IgD-negative memory B cell (primary cell): ENCODE measurements at regions not wholly inside any gene's neighbourhood (a gene's known extent, or its start where the extent isn't known, plus 50 kb on each side); places are given as distances from the start of the nearest gene placed in this dataset.
"Not testable (repeated sequence)": the region's sequence is repeated elsewhere in the genome, so short reads cannot be mapped to it uniquely, and the experiment has no call there.

Experiments used
- H3K27ac Mint-ChIP-seq, 3 donors: one replicate each; pipeline ENCODE4 v1.8.0; 2020 to 2022; ENCODE audit warnings: mild to moderate bottlenecking in 3 of 3, mixed read lengths in 3 of 3, moderate library complexity in 1 of 3
- H3K27me3 Mint-ChIP-seq: one replicate; pipeline ENCODE4 v1.8.0; 2021; ENCODE audit warnings: mixed read lengths
- H3K36me3 Mint-ChIP-seq: one replicate; pipeline ENCODE4 v1.8.0; 2020; ENCODE audit warnings: mild to moderate bottlenecking, mixed read lengths
- H3K4me1 Mint-ChIP-seq, 3 donors: one replicate each; pipeline ENCODE4 v1.8.0; 2020 to 2022; ENCODE audit warnings: mixed read lengths in 3 of 3, mild to moderate bottlenecking in 1 of 3
- H3K4me3 Mint-ChIP-seq, 4 donors: one replicate each; pipeline ENCODE4 v1.8.0; 2020 to 2022; ENCODE audit warnings: mild to moderate bottlenecking in 4 of 4, mixed read lengths in 4 of 4, moderate library complexity in 3 of 4
- H3K9me3 Mint-ChIP-seq, 3 donors: one replicate each; pipeline ENCODE4 v1.8.0; 2020 to 2021; ENCODE audit warnings: mixed read lengths in 3 of 3, mild to moderate bottlenecking in 1 of 3

- not testable (repeated sequence) for H3K4me3 Mint-ChIP-seq, H3K36me3 Mint-ChIP-seq
Measured at GRCh38 chr13:83101574-83102247, 780.6 kb downstream of the SLITRK1 start.

GRCh38 chr13:83100237-83100636 is 782.0 kb downstream of the SLITRK1 start:
- Mint-ChIP-seq H3K36me3 (no peaks in the 10 kb centered on the region), H3K27ac (peak overlapping the region in 1 of 3 donors; percentile 53), H3K27me3 (no peaks in the 10 kb centered on the region), H3K9me3 (peaks cover 2 to 12% (median 4%) of the 10 kb centered on the region in 3 donors), H3K4me1 (no peaks in the 10 kb centered on the region), H3K4me3 (no peak overlapping the region)

More at GRCh38 chr13:83101574-83102247, 780.6 kb downstream of the SLITRK1 start:
- not testable (repeated sequence) for H3K27ac Mint-ChIP-seq, H3K4me1 Mint-ChIP-seq, H3K27me3 Mint-ChIP-seq
- H3K9me3 Mint-ChIP-seq = peaks cover 0 to 18% (median 4%) of the 10 kb centered on the region in 3 donors

GRCh38 chr13:83088858-83089257 is 793.4 kb downstream of the SLITRK1 start:
- Mint-ChIP-seq H3K27ac (no peak overlapping the region), H3K27me3 (no peaks in the 10 kb centered on the region), H3K9me3 (peaks cover 4 to 17% (median 7%) of the 10 kb centered on the region in 3 donors), H3K36me3 (peaks cover 2% of the 10 kb centered on the region), H3K4me1 (no peaks in the 10 kb centered on the region), H3K4me3 (no peak overlapping the region)

- H3K4me1 Mint-ChIP-seq = no peaks in the 10 kb centered on the region
- no peak overlapping the region for H3K27ac Mint-ChIP-seq
- H3K4me3 Mint-ChIP-seq = no peak overlapping the region
- peaks cover 4 to 23% (median 8%) of the 10 kb centered on the region in 3 donors for H3K9me3 Mint-ChIP-seq
- no peaks in the 10 kb centered on the region for H3K27me3 Mint-ChIP-seq
- H3K36me3 Mint-ChIP-seq = peaks cover 2% of the 10 kb centered on the region
Measured at GRCh38 chr13:83086948-83087347, 795.3 kb downstream of the SLITRK1 start.

- no peaks in the 10 kb centered on the region for H3K27me3 Mint-ChIP-seq
- H3K4me3 Mint-ChIP-seq = no peak overlapping the region
- peaks cover 2% of the 10 kb centered on the region for H3K36me3 Mint-ChIP-seq
- H3K27ac Mint-ChIP-seq = no peak overlapping the region
- peaks cover 3 to 25% (median 6%) of the 10 kb centered on the region in 3 donors for H3K9me3 Mint-ChIP-seq
- H3K4me1 Mint-ChIP-seq = no peaks in the 10 kb centered on the region
Measured at GRCh38 chr13:83086088-83086487, 796.2 kb downstream of the SLITRK1 start.

- Mint-ChIP-seq H3K4me1 (no peaks in the 10 kb centered on the region), H3K9me3 (peaks cover 2 to 24% (median 6%) of the 10 kb centered on the region in 3 donors), H3K36me3 (peaks cover 2% of the 10 kb centered on the region), H3K4me3 (no peak overlapping the region), H3K27me3 (no peaks in the 10 kb centered on the region), H3K27ac (no peak overlapping the region)
Measured at GRCh38 chr13:83085186-83085900, 796.9 kb downstream of the SLITRK1 start.

GRCh38 chr13:83077499-83077898 is 804.8 kb downstream of the SLITRK1 start:
- Mint-ChIP-seq H3K4me1 (no peaks in the 10 kb centered on the region), H3K4me3 (no peak overlapping the region), H3K9me3 (peaks cover 4 to 9% (median 5%) of the 10 kb centered on the region in 3 donors), H3K27me3 (no peaks in the 10 kb centered on the region), H3K36me3 (peaks cover 2% of the 10 kb centered on the region), H3K27ac (no peak overlapping the region)

GRCh38 chr13:83073930-83074329 is 808.3 kb downstream of the SLITRK1 start:
- H3K4me1 Mint-ChIP-seq, H3K4me3 Mint-ChIP-seq, H3K27ac Mint-ChIP-seq, H3K36me3 Mint-ChIP-seq, H3K9me3 Mint-ChIP-seq, H3K27me3 Mint-ChIP-seq: not testable (repeated sequence)

GRCh38 chr13:83065108-83065507 is 817.2 kb downstream of the SLITRK1 start:
- H3K36me3 Mint-ChIP-seq = no peaks in the 10 kb centered on the region
- H3K4me1 Mint-ChIP-seq = no peaks in the 10 kb centered on the region
- no peaks in the 10 kb centered on the region for H3K27me3 Mint-ChIP-seq
- peaks cover 0 to 8% (median 0%) of the 10 kb centered on the region in 3 donors for H3K9me3 Mint-ChIP-seq
- H3K4me3 Mint-ChIP-seq = no peak overlapping the region
- no peak overlapping the region for H3K27ac Mint-ChIP-seq

- H3K4me3 Mint-ChIP-seq = no peak overlapping the region
- H3K36me3 Mint-ChIP-seq = no peaks in the 10 kb centered on the region
- no peaks in the 10 kb centered on the region for H3K4me1 Mint-ChIP-seq
- no peak overlapping the region for H3K27ac Mint-ChIP-seq
- no peaks in the 10 kb centered on the region for H3K27me3 Mint-ChIP-seq
- H3K9me3 Mint-ChIP-seq = peaks cover 0 to 2% (median 0%) of the 10 kb centered on the region in 3 donors
Measured at GRCh38 chr13:83057119-83057518, 825.2 kb downstream of the SLITRK1 start.

GRCh38 chr13:83056269-83056668 is 826.0 kb downstream of the SLITRK1 start:
- no peak overlapping the region for H3K4me3 Mint-ChIP-seq
- H3K4me1 Mint-ChIP-seq = no peaks in the 10 kb centered on the region
- no peaks in the 10 kb centered on the region for H3K27me3 Mint-ChIP-seq
- peaks cover 0 to 2% (median 0%) of the 10 kb centered on the region in 3 donors for H3K9me3 Mint-ChIP-seq
- no peak overlapping the region for H3K27ac Mint-ChIP-seq
- H3K36me3 Mint-ChIP-seq = no peaks in the 10 kb centered on the region

- peaks cover 0 to 3% (median 0%) of the 10 kb centered on the region in 3 donors for H3K9me3 Mint-ChIP-seq
- H3K4me3 Mint-ChIP-seq = no peak overlapping the region
- no peaks in the 10 kb centered on the region for H3K27me3 Mint-ChIP-seq
- no peak overlapping the region for H3K27ac Mint-ChIP-seq
- no peaks in the 10 kb centered on the region for H3K36me3 Mint-ChIP-seq
- H3K4me1 Mint-ChIP-seq = no peaks in the 10 kb centered on the region
Measured at GRCh38 chr13:83048419-83048818, 833.9 kb downstream of the SLITRK1 start.

- H3K9me3 Mint-ChIP-seq = peaks cover 3 to 24% (median 4%) of the 10 kb centered on the region in 3 donors
Measured at GRCh38 chr13:83024955-83025594, 857.2 kb downstream of the SLITRK1 start.

GRCh38 chr13:83024232-83024631 is 858.0 kb downstream of the SLITRK1 start:
- Mint-ChIP-seq H3K27me3 (no peaks in the 10 kb centered on the region), H3K4me1 (no peaks in the 10 kb centered on the region), H3K27ac (no peak overlapping the region), H3K9me3 (peaks cover 3 to 19% (median 6%) of the 10 kb centered on the region in 3 donors), H3K4me3 (no peak overlapping the region), H3K36me3 (peaks cover 2% of the 10 kb centered on the region)

More at GRCh38 chr13:83024955-83025594, 857.2 kb downstream of the SLITRK1 start:
- Mint-ChIP-seq H3K4me3 (no peak overlapping the region), H3K27ac (no peak overlapping the region), H3K36me3 (peaks cover 2% of the 10 kb centered on the region), H3K4me1 (no peaks in the 10 kb centered on the region), H3K27me3 (no peaks in the 10 kb centered on the region)

GRCh38 chr13:83019986-83020385 is 862.3 kb downstream of the SLITRK1 start:
- Mint-ChIP-seq H3K27ac (no peak overlapping the region), H3K4me3 (no peak overlapping the region), H3K36me3 (peaks cover 2% of the 10 kb centered on the region), H3K27me3 (no peaks in the 10 kb centered on the region), H3K4me1 (no peaks in the 10 kb centered on the region), H3K9me3 (peaks cover 7 to 9% (median 8%) of the 10 kb centered on the region in 3 donors)
